MCF 10A (cell line): ENCODE measurements at regions not wholly inside any gene's neighbourhood (a gene's known extent, or its start where the extent isn't known, plus 50 kb on each side); places are given as distances from the start of the nearest gene placed in this dataset.

Experiments
- BruUV-seq: library from RNA; stranded (reverse); fragments of 400-500 nt; replicated peaks from 2 replicates; lab custom pipeline; 2021; lab: Mats Ljungman, UMichigan
- CTCF ChIA-PET: fragments of 300-600 bp; sonication (Branson Sonifier 250); formaldehyde crosslinking; extraction: SDS; loops from one replicate; lab custom pipeline; 2021; ENCODE audit warnings: antibody characterized with exemption, inconsistent platforms; lab: Yijun Ruan, JAX
- POLR2A ChIA-PET: fragments of 300-600, 350-650 bp; sonication (Branson Sonifier 250); formaldehyde crosslinking; extraction: SDS; loops from one replicate; lab custom pipeline; 2020; ENCODE audit warnings: antibody characterized with exemption, inconsistent platforms; lab: Yijun Ruan, JAX
- DNase-seq: peaks from one replicate; pipeline ENCODE4 v3.0.0-alpha.2; 2018; ENCODE audit not compliant: unreplicated experiment
- H3K27ac Mint-ChIP-seq: one replicate; pipeline ENCODE4 v1.8.0; 2022; ENCODE audit warnings: mild to moderate bottlenecking, low read depth, mixed read lengths; ENCODE audit not compliant: unreplicated experiment
- H3K27me3 Mint-ChIP-seq: one replicate; pipeline ENCODE4 v1.8.0; 2022; ENCODE audit warnings: mixed read lengths; ENCODE audit not compliant: insufficient read depth, unreplicated experiment
- H3K36me3 Mint-ChIP-seq: one replicate; pipeline ENCODE4 v1.8.0; 2022; ENCODE audit warnings: mild to moderate bottlenecking, moderate library complexity, mixed read lengths; ENCODE audit not compliant: insufficient read depth, unreplicated experiment
- H3K4me1 Mint-ChIP-seq: one replicate; pipeline ENCODE4 v1.8.0; 2022; ENCODE audit warnings: mixed read lengths; ENCODE audit not compliant: insufficient read depth, unreplicated experiment
- H3K4me3 Mint-ChIP-seq: one replicate; pipeline ENCODE4 v1.8.0; 2022; ENCODE audit warnings: mild to moderate bottlenecking, moderate library complexity, mixed read lengths; ENCODE audit not compliant: unreplicated experiment
- H3K9me3 Mint-ChIP-seq: one replicate; pipeline ENCODE4 v1.8.0; 2022; ENCODE audit warnings: mixed read lengths; ENCODE audit not compliant: unreplicated experiment
- intact Hi-C: fragments of 100-400 bp; cut with micrococcal nuclease; formaldehyde crosslinking; loops from 2 replicates; pipeline ENCODE4 v1.14.1; 2022
- TF ChIP-seq, protein P1 (sequence below): fragments of 200-600 bp; IDR thresholded peaks from one replicate; pipeline ENCODE4 v1.8.0; 2022; ENCODE audit warnings: antibody characterized with exemption, mild to moderate bottlenecking; ENCODE audit not compliant: unreplicated experiment

GRCh38 chr6:54770328-54770727, 76.2 kb upstream of the FAM83B start:
- POLR2A ChIA-PET: no interaction called here

DNA sequence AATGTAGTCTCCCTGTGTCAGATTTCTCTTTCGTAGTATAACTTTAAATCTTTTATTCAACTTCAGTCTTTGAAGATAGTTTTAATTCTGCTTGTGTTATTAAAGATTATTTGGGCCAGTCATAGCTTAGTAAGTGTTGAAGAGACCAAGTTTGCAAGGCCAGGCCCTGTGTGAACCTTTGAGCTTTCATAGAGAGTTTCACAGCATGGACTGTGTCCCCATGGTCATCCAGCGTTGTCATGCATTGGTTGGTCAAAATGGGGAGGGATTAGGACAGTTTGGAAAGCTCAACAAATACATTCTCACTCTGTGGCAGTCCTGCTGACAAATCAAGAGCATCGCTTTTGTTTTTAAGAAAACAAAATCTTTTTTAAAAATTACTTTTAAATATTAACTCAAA, 74.6 kb upstream of the FAM83B start:
- CTCF ChIA-PET: no interaction called here
- no peak overlapping the region for H3K4me3 Mint-ChIP-seq
- DNase-seq: no peak

More at GRCh38 chr6:54770328-54770727, 76.2 kb upstream of the FAM83B start:
- no peak for DNase-seq
- TF ChIP-seq, protein P1, sequence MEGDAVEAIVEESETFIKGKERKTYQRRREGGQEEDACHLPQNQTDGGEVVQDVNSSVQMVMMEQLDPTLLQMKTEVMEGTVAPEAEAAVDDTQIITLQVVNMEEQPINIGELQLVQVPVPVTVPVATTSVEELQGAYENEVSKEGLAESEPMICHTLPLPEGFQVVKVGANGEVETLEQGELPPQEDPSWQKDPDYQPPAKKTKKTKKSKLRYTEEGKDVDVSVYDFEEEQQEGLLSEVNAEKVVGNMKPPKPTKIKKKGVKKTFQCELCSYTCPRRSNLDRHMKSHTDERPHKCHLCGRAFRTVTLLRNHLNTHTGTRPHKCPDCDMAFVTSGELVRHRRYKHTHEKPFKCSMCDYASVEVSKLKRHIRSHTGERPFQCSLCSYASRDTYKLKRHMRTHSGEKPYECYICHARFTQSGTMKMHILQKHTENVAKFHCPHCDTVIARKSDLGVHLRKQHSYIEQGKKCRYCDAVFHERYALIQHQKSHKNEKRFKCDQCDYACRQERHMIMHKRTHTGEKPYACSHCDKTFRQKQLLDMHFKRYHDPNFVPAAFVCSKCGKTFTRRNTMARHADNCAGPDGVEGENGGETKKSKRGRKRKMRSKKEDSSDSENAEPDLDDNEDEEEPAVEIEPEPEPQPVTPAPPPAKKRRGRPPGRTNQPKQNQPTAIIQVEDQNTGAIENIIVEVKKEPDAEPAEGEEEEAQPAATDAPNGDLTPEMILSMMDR: no peak
- Mint-ChIP-seq H3K4me1 (no peaks in the 10 kb centered on the region), H3K4me3 (no peak overlapping the region), H3K36me3 (no peaks in the 10 kb centered on the region), H3K27me3 (no peaks in the 10 kb centered on the region), H3K9me3 (no peaks in the 10 kb centered on the region), H3K27ac (no peak overlapping the region)
- CTCF ChIA-PET: interaction anchor here (0.9 kb wide), 1 partner anchor 28 kb away, joined by 5 read pairs; no protein-coding TSS in a partner anchor
- no TSS peak for BruUV-seq
- intact Hi-C loops: no loop called here

GRCh38 chr6:54772610-54773009, 74.0 kb upstream of the FAM83B start:
- intact Hi-C loops: no loop called here
- Mint-ChIP-seq H3K27ac (no peak overlapping the region), H3K9me3 (no peaks in the 10 kb centered on the region), H3K36me3 (no peaks in the 10 kb centered on the region), H3K4me1 (no peaks in the 10 kb centered on the region), H3K27me3 (no peaks in the 10 kb centered on the region), H3K4me3 (no peak overlapping the region)
- no TSS peak for BruUV-seq
- CTCF ChIA-PET: no interaction called here
- TF ChIP-seq, protein P1: no peak
- POLR2A ChIA-PET: no interaction called here
- no peak for DNase-seq

More for the DNA sequence above, 74.6 kb upstream of the FAM83B start:
- POLR2A ChIA-PET: no interaction called here
- TF ChIP-seq, protein P1: no peak
- Mint-ChIP-seq H3K4me1 (no peaks in the 10 kb centered on the region), H3K27ac (no peak overlapping the region), H3K36me3 (no peaks in the 10 kb centered on the region), H3K9me3 (no peaks in the 10 kb centered on the region), H3K27me3 (no peaks in the 10 kb centered on the region)
- no TSS peak for BruUV-seq
- intact Hi-C loops: no loop called here

GRCh38 chr6:54775576-54775975, 71.0 kb upstream of the FAM83B start:
- ChIA-PET POLR2A (interaction anchor here (0.6 kb wide), 1 partner anchor 826 kb away, joined by 3 read pairs; no protein-coding TSS in a partner anchor), CTCF (no interaction called here)
- BruUV-seq: no TSS peak
- H3K27me3 Mint-ChIP-seq: no peaks in the 10 kb centered on the region
- intact Hi-C loops: no loop called here
- TF ChIP-seq, protein P1: no peak
- no peak for DNase-seq
- no peaks in the 10 kb centered on the region for H3K9me3 Mint-ChIP-seq
- no peak overlapping the region for H3K4me3 Mint-ChIP-seq
- H3K36me3 Mint-ChIP-seq: no peaks in the 10 kb centered on the region
- H3K4me1 Mint-ChIP-seq: no peaks in the 10 kb centered on the region
- H3K27ac Mint-ChIP-seq: no peak overlapping the region
